Breast epithelium (tissue), 3 donors: ENCODE measurements at regions not wholly inside any gene's neighbourhood (a gene's known extent, or its start where the extent isn't known, plus 50 kb on each side); places are given as distances from the start of the nearest gene placed in this dataset.

Experiments
- POLR2A ChIP-seq: fragments of 450-650 bp; IDR thresholded peaks from one replicate; pipeline ENCODE4 v1.6.1; 2016; ENCODE audit warnings: antibody characterized with exemption, mild to moderate bottlenecking, moderate library complexity
- POLR2AphosphoS5 ChIP-seq, 3 donors: sonication (generic); formaldehyde crosslinking; IDR thresholded peaks; one replicate each; pipeline ENCODE4 v1.6.1; 2017; ENCODE audit warnings: antibody characterized with exemption in 3 of 3
- TF ChIP-seq, protein P1 (sequence below), 3 donors: fragments of 450-650 bp; IDR thresholded peaks; one replicate each; pipeline ENCODE4 v1.5.1; 2016 to 2017; ENCODE audit warnings: antibody characterized with exemption in 3 of 3, mild to moderate bottlenecking in 3 of 3, moderate library complexity in 3 of 3

DNA sequence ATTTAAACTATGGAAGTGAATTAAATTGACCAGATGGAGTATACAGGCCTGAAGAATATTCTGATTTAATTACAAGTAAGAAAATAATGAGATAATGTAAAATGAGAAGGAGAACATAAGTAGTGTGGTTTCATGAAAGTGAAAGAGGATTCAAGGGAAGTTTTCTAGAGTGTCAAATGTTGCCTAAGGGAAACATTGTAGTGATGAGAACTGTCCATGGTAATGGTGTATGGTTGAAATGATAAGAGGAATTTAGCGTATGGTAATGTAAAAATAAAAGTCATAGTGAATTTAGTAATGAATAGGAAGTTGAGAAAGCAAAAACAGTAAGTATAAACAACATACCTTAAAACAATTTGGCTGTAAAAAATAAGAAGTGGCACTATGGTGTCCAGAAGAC, 1954.6 kb upstream of the FLRT2 start:
- TF ChIP-seq, protein P1, sequence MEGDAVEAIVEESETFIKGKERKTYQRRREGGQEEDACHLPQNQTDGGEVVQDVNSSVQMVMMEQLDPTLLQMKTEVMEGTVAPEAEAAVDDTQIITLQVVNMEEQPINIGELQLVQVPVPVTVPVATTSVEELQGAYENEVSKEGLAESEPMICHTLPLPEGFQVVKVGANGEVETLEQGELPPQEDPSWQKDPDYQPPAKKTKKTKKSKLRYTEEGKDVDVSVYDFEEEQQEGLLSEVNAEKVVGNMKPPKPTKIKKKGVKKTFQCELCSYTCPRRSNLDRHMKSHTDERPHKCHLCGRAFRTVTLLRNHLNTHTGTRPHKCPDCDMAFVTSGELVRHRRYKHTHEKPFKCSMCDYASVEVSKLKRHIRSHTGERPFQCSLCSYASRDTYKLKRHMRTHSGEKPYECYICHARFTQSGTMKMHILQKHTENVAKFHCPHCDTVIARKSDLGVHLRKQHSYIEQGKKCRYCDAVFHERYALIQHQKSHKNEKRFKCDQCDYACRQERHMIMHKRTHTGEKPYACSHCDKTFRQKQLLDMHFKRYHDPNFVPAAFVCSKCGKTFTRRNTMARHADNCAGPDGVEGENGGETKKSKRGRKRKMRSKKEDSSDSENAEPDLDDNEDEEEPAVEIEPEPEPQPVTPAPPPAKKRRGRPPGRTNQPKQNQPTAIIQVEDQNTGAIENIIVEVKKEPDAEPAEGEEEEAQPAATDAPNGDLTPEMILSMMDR (IDR thresholded peaks at IDR 0.05) = no peak
- TF ChIP-seq POLR2A (no peak), POLR2AphosphoS5 (IDR thresholded peaks at IDR 0.05) (no peak)
